Activated CD8-positive, alpha-beta T cell treated with anti-CD3 and anti-CD28 coated beads for 36 hours (primary cell): ENCODE measurements at regions not wholly inside any gene's neighbourhood (a gene's known extent, or its start where the extent isn't known, plus 50 kb on each side); places are given as distances from the start of the nearest gene placed in this dataset.

Experiments
- ATAC-seq: fragments of 200-7000 bp; cut with Tn5 transposase; one replicate; pipeline ENCODE4 v1.10.0; 2021; ENCODE audit warnings: mild to moderate bottlenecking, moderate library complexity
- CTCF ChIA-PET: fragments of 350-600 bp; sonication (Branson Sonifier 250); formaldehyde crosslinking; loops from one replicate; lab custom pipeline; 2021; ENCODE audit warnings: antibody characterized with exemption; lab: Charles Lee
- POLR2A ChIA-PET: fragments of 350-600 bp; sonication (Branson Sonifier 250); formaldehyde crosslinking; loops from one replicate; lab custom pipeline; 2021; ENCODE audit warnings: antibody characterized with exemption; lab: Charles Lee
- DNase-seq: peaks from one replicate; pipeline ENCODE4 v3.0.0-alpha.2; 2020
- H3K27ac Mint-ChIP-seq: one replicate; pipeline ENCODE4 v1.8.0; 2021; ENCODE audit warnings: mild to moderate bottlenecking, mixed read lengths
- H3K27me3 Mint-ChIP-seq: one replicate; pipeline ENCODE4 v1.8.0; 2021; ENCODE audit warnings: mixed read lengths
- H3K36me3 Mint-ChIP-seq: one replicate; pipeline ENCODE4 v1.8.0; 2021; ENCODE audit warnings: low read depth, mixed read lengths
- H3K4me1 Mint-ChIP-seq: one replicate; pipeline ENCODE4 v1.8.0; 2021; ENCODE audit warnings: low read depth, mixed read lengths
- H3K4me3 Mint-ChIP-seq: one replicate; pipeline ENCODE4 v1.8.0; 2021; ENCODE audit warnings: mild to moderate bottlenecking, moderate library complexity, mixed read lengths
- H3K9me3 Mint-ChIP-seq: one replicate; pipeline ENCODE4 v1.8.0; 2021; ENCODE audit warnings: mixed read lengths
- CTCF ChIP-seq: fragments of 200-600 bp; IDR thresholded peaks from one replicate; pipeline ENCODE4 v1.8.0; 2022; ENCODE audit warnings: antibody characterized with exemption, mild to moderate bottlenecking
- intact Hi-C: fragments of 100-400 bp; cut with micrococcal nuclease; formaldehyde crosslinking; loops from one replicate; pipeline ENCODE4 v1.10.0; 2022

DNA sequence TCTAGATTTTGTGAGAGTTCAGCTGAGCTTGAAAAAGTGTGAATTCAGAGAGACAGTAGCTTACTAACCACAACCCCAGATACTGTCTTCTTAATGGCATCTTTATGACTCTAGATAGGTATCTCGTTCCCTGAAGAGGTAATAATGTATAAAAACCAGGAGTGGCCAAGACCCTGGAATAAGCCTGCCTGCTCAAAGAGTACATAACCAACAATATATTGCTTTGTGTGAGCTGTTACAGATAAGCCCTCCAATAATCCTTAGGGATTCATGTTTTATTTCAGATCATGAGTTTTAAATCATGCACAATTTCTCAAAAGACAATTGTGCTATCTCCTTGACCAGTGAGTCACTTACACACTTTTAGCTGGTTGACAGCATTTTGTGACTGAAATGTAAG lies 327.8 kb upstream of the ADGRB3 start:
- ChIA-PET POLR2A (no interaction called here), CTCF (no interaction called here)
- Mint-ChIP-seq H3K4me3 (no peak overlapping the region), H3K27me3 (no peaks in the 10 kb centered on the region), H3K27ac (no peak overlapping the region), H3K36me3 (no peaks in the 10 kb centered on the region), H3K9me3 (peaks cover 3% of the 10 kb centered on the region), H3K4me1 (no peaks in the 10 kb centered on the region)
- TF ChIP-seq CTCF = no peak
- ATAC-seq = no peak
- intact Hi-C loops = no loop called here
- no peak for DNase-seq

DNA sequence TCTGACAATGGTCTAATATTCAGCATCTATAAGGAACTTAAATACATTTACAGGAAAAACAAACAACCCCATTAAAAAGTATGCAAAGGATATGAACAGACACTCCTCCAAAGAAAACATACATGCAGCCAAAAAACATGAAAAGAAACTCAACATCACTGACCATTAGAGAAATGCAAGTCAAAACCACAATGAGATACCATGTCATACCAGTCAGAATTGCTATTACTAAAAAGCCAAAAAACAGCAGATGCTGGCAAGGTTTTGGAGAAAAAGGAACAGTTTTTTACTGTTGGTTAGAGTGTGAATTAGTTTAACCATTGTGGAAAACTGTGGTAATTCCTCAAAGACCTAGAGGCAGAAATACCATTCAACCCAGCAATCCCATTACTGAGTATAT lies 339.0 kb upstream of the ADGRB3 start:
- peaks cover 15% of the 10 kb centered on the region for H3K9me3 Mint-ChIP-seq
- intact Hi-C loops = no loop called here
- DNase-seq (no peak), ATAC-seq (no peak)
- no peaks in the 10 kb centered on the region for H3K36me3 Mint-ChIP-seq
- ChIA-PET CTCF (no interaction called here), POLR2A (no interaction called here)
- H3K4me1 Mint-ChIP-seq = no peaks in the 10 kb centered on the region
- no peak overlapping the region for H3K27ac Mint-ChIP-seq
- H3K4me3 Mint-ChIP-seq = no peak overlapping the region
- H3K27me3 Mint-ChIP-seq = no peaks in the 10 kb centered on the region
- TF ChIP-seq CTCF = no peak

- H3K27me3 Mint-ChIP-seq = no peaks in the 10 kb centered on the region
- POLR2A ChIA-PET = no interaction called here
- ATAC-seq (no peak), DNase-seq (no peak)
- H3K4me3 Mint-ChIP-seq = no peak overlapping the region
- H3K36me3 Mint-ChIP-seq = no peaks in the 10 kb centered on the region
- no peak overlapping the region for H3K27ac Mint-ChIP-seq
- no peaks in the 10 kb centered on the region for H3K4me1 Mint-ChIP-seq
- CTCF ChIA-PET = no interaction called here
- peaks cover 6% of the 10 kb centered on the region for H3K9me3 Mint-ChIP-seq
- TF ChIP-seq CTCF = no peak
- intact Hi-C loops = no loop called here
Observed at GRCh38 chr6:68282646-68283045, 352.4 kb upstream of the ADGRB3 start.

GRCh38 chr6:68279793-68280557 lies 355.1 kb upstream of the ADGRB3 start:
- no peak for DNase-seq
- no peaks in the 10 kb centered on the region for H3K4me1 Mint-ChIP-seq
- peaks cover 4% of the 10 kb centered on the region for H3K9me3 Mint-ChIP-seq
- POLR2A ChIA-PET = no interaction called here
- CTCF ChIA-PET = no interaction called here
- no peaks in the 10 kb centered on the region for H3K27me3 Mint-ChIP-seq
- ATAC-seq = no peak
- H3K4me3 Mint-ChIP-seq = no peak overlapping the region
- TF ChIP-seq CTCF = no peak
- H3K27ac Mint-ChIP-seq = no peak overlapping the region
- intact Hi-C loops = no loop called here
- H3K36me3 Mint-ChIP-seq = no peaks in the 10 kb centered on the region

- intact Hi-C loops = no loop called here
- no peak for TF ChIP-seq CTCF
- H3K4me3 Mint-ChIP-seq = no peak overlapping the region
- no peaks in the 10 kb centered on the region for H3K27me3 Mint-ChIP-seq
- no peaks in the 10 kb centered on the region for H3K9me3 Mint-ChIP-seq
- DNase-seq = no peak
- ChIA-PET CTCF (no interaction called here), POLR2A (no interaction called here)
- H3K27ac Mint-ChIP-seq = no peak overlapping the region
- H3K4me1 Mint-ChIP-seq = no peaks in the 10 kb centered on the region
- no peaks in the 10 kb centered on the region for H3K36me3 Mint-ChIP-seq
- no peak for ATAC-seq
Observed at GRCh38 chr6:68273297-68273696, 361.8 kb upstream of the ADGRB3 start.
